ENCODE measurements at regions not wholly inside any gene's neighbourhood (a gene's known extent, or its start where the extent isn't known, plus 50 kb on each side); places are given as distances from the start of the nearest gene placed in this dataset.

GRCh38 chr10:3226960-3227744 is 54.6 kb upstream of the PITRM1 start:
- in situ Hi-C loops (cut with HindIII; ENCODE audit: low pct_unique_long_range_greater_than_20kb, low sequenced_read_pairs), result no loop called here
- DNase-seq (ENCODE audit: low read depth), result peak; percentile 78

- in situ Hi-C loops (cut with HindIII; ENCODE audit: low pct_unique_long_range_greater_than_20kb, low sequenced_read_pairs), result no loop called here
- DNase-seq (ENCODE audit: low read depth), result no peak
Observed at GRCh38 chr10:3225561-3225960, 53.0 kb upstream of the PITRM1 start.

DNA sequence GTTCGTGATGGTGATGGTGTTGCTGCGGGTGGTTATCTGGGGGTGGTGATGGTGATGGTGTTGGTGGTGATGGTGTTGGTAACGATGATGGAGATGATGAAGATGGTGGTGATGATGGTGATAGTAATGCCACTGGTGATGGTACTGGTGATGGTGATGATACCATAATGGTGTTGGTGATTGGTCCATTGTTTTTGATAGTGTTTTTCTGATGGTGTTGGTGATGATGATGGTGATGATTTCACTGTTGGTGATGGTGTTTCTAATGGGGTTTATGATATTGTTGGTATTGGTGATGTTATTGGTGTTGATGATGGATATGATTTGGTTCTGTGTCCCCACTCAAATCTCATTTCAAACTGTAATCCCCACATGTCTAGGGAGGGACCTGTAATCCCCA is 51.7 kb upstream of the PITRM1 start:
- DNase-seq (ENCODE audit: low read depth), result no peak
- in situ Hi-C loops (cut with HindIII; ENCODE audit: low pct_unique_long_range_greater_than_20kb, low sequenced_read_pairs), result no loop called here

DNA sequence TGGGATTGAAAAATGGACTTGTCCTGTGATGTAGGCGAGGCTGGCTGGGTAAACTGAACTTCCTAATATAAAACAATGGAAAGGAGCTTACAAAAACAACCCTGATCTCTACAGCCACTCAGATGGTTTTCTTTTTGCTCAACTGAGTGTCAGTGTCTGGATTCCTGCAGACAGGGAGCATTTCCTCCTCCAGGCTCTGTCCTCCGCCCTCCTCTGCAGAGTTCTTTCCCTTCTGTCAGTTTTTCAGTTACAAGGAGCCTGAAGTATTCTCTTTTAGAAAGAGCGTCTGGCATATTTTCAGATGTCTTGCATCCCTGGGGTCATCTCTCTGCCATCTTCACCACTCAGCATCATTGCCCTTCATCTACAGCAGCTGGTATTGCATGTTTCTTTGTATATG is 50.0 kb upstream of the PITRM1 start:
- in situ Hi-C loops (cut with HindIII; ENCODE audit: low pct_unique_long_range_greater_than_20kb, low sequenced_read_pairs), result no loop called here
- DNase-seq (ENCODE audit: low read depth), result no peak

All from Caki2 (cell line).